GM10266 (cell line): ENCODE measurements at regions not wholly inside any gene's neighbourhood (a gene's known extent, or its start where the extent isn't known, plus 50 kb on each side); places are given as distances from the start of the nearest gene placed in this dataset.
"Not testable (repeated sequence)": the region's sequence is repeated elsewhere in the genome, so short reads cannot be mapped to it uniquely, and the experiment has no call there.

Source experiments
- DNase-seq: peaks from one replicate; pipeline ENCODE4 v3.0.0; 2012; ENCODE audit errors: extremely low spot score
- TF ChIP-seq, protein P1 (sequence below): IDR thresholded peaks from 2 replicates; pipeline ENCODE4 v1.5.1; 2012; ENCODE audit warnings: mild to moderate bottlenecking, low read depth; ENCODE audit not compliant: control insufficient read depth, insufficient read depth; ENCODE audit errors: missing control alignments

DNA sequence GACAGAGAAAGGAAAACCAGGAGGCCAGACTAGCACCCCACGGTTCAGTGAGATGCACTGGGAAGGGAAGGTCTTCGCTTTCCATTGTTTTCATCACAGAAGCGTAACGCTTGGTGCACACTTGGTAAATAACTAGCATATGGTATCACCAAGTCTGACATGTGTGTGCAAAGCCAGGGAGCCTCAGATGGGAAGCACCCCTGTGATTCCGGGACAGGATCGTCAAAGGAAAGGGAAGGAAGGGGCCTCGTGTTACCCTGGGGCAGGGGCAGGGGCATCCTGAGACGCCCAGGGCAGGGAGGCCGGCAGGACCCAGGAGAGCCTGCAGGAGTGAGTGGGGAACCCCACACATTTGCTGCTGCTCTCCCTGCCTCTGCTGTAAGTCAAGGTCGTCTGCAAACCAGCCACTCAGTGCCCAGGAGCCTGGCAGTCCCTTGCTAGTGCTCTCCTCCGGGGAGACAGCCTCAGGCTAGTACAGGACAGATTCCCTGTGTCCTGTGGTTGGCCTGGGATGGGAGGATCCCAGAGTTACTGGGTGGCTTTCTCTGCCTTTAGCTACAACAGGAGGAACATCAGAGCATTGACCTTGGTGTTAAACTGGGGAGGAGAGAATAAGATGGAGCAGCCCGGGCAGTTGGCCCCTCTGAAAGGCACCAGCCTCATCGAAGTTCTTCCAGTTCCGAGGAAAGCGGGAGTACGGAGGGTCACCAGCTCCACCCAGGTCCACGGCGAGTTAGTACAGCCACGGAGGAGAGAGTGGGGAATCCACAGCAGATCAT lies 192.5 kb downstream of the NDUFA10 start:
- TF ChIP-seq, protein P1, sequence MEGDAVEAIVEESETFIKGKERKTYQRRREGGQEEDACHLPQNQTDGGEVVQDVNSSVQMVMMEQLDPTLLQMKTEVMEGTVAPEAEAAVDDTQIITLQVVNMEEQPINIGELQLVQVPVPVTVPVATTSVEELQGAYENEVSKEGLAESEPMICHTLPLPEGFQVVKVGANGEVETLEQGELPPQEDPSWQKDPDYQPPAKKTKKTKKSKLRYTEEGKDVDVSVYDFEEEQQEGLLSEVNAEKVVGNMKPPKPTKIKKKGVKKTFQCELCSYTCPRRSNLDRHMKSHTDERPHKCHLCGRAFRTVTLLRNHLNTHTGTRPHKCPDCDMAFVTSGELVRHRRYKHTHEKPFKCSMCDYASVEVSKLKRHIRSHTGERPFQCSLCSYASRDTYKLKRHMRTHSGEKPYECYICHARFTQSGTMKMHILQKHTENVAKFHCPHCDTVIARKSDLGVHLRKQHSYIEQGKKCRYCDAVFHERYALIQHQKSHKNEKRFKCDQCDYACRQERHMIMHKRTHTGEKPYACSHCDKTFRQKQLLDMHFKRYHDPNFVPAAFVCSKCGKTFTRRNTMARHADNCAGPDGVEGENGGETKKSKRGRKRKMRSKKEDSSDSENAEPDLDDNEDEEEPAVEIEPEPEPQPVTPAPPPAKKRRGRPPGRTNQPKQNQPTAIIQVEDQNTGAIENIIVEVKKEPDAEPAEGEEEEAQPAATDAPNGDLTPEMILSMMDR: no peak

DNA sequence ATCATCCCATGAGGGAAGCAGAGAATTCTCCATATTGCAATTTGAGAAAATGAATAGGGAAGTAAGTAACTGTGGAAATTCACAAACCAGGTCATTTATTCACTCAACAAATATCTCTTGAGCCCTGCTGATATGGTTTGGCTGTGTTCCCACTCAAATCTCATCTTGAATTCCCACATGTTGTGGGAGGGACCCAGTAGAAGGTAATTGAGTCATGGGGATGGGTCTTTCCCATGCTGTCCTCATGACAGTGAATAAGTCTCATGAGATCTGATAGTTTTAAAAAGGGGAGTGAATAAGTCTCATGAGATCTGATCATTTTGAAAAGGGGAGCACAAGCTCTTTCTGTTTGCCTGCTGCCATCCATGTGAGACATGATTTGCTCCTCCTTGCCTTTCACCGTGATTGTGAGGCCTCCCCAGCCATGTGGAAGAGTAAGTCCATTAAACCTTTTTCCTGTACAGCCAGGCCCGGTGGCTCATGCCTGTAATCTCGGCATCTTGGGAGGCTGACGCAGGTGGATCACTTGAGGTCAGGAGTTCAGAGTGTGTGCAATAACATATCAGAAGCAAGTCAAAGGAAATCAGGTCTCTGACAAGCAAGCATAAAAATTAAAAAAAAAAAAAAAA lies 193.2 kb downstream of the NDUFA10 start:
- no peak for DNase-seq
- TF ChIP-seq, protein P1: no peak

More for the DNA sequence above, 192.5 kb downstream of the NDUFA10 start:
- no peak for DNase-seq

DNA sequence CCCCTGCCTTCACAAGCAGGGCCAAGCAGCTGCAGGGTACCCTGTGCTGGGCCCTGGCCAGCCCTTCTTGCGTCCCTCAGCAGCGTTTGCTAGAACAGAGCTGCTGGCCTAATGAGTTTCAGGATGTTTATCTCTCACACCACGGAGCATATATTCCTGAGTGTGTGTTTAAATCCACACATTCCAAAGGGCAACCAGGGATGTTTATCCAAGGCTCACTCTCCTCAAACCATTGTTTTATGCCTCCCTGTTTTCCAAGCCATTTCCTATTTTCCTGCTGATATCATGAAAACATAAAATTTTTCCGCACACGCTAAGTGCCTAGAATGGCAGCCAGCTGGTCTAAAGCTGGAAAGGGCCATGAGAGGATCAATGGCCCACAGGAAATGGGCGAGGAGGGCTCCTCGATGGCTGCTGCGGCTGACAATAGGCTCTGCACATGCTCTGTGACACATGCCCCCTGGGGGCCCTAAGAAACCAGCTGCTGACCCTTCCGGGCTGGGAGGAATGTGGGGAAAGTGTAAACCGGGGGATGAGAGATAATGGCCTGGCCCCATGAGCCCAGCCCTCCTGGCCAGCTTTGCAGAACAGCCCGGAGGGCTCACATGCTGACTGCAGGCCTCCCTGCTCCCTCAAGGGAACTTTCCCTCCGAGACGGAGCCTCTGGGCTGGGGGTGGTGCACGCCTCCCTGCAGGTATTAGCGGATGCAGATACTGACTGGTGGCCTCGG lies 194.0 kb downstream of the NDUFA10 start:
- DNase-seq: no peak
- TF ChIP-seq, protein P1: no peak

DNA sequence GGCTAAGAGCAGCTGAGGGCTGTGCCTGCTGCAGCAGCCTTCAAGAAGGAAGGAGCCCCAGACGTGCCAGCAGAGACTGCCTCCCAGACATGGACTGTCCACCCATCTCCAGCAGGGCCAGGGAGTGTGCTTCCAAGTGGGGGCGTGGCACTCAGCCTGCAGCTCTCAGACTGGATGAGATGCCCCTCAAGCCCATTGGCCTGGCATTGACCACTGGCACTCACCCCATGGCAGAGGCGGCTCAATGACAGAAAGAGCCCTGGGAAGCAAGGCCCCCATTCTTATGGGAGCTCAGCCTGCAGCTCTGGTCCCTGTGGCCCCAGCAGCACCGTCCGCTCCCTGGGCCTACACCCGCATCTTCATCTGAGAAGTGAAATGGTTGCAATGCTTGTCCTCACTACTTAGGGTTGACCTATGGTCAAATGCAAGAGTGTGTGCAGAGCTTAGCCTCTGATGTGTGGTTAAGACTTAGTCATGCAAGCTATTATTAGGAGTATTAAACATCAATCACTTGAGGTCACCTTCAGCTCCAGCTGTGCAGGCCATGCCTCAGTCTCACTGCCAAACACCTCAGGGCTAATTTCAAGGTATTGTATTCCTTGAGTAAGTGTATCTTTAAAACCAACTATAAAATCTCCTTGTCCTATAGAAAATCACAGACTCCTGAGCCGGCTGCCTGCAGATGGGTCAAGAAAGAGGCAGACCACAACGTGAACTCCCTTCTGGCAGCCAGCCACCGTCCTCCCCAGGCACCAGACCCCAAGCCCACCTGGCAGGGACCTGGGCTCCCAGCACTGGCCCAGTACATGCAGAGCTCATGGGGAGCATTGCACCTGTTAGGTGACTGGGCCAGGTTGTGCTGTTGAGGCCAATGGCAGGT lies 194.8 kb downstream of the NDUFA10 start:
- no peak for DNase-seq
- TF ChIP-seq, protein P1: no peak

DNA sequence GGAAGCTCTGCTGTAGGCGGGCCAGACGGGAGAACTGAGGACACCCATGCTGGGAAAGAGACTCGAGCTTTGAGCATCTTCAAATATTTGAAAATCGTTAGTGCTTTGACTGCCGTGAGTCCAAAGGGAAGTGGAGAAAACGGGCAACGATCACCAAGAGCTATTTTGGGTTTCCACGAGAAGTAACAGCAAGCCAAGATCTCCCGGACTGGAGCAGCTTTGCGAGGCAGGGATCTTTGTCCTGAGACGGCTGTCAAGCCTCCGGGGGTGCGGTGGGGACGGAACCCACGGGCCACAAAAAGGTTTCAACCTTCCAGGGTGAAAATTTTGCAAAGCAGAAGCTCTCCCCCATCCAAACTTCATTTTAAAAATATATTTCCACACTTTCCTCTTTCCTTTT lies 195.8 kb downstream of the NDUFA10 start:
- TF ChIP-seq, protein P1: no peak
- DNase-seq: no peak

DNA sequence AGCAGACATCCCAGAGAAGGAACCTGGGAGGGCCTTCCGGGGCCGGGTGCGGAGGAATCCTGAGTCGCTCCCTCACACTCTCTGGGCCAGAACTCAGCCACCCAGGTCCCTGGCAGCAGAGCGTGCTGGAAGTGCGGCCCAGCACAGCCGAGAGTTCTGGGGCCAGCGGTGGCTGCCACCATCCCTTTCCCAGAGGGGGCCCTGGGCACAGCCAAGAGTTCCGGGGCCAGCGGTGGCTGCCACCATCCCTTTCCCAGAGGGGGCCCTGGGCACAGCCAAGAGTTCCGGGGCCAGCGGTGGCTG lies 196.2 kb downstream of the NDUFA10 start:
- not testable (repeated sequence) for DNase-seq

DNA sequence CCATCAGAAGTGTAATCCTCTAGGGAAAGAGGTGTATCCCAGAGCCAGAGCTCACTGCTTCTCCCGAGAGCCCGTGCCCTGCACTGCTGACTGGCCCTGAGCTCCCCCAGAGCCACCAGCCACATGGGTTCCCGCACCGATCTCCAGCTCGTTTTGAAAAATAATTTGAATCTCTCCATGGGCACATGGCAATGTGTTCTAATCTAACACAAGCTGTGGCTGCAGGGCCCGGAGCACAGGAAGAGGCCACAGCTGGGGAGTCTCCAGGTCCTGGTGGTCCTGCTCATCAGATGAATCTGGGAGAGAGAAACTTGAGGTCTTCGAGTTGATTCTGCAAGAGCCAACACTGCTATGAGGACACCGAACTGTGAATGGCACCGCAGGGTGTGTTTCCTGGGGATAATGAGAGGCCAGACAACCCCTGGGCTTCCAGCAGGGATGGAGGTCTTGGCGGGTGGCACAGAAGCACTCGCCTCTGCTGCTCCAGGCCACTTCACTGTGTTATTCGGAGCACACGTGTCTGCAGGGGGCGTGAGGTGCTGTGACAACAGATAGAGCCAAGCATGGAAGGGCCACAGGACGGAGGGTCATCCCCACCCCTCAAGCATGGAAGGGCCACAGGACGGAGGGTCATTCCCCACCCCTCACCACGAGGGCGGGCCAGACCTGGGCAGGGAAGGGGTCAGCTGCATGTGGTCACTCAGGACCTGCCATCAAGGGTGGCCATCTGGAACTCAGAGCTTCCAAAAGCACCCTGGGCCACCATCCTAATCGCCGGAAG lies 196.8 kb downstream of the NDUFA10 start:
- TF ChIP-seq, protein P1: no peak
- no peak for DNase-seq
